SU-DHL-6 (cell line): ENCODE measurements at regions not wholly inside any gene's neighbourhood (a gene's known extent, or its start where the extent isn't known, plus 50 kb on each side); places are given as distances from the start of the nearest gene placed in this dataset.
A peak's percentile ranks its signal among the peaks of the same experiment; 100 is the strongest.

Experiments
- H2AFZ ChIP-seq: fragments of 200-600 bp; sonication (generic); 2 replicates; pipeline ENCODE4 v1.6.1; 2014; ENCODE audit warnings: low read depth, mild to moderate bottlenecking, moderate library complexity, mixed read lengths, antibody characterized with exemption, low read length; ENCODE audit not compliant: severe bottlenecking
- H3F3A ChIP-seq: fragments of 200-600 bp; shearing (Covaris generic); 2 replicates; pipeline ENCODE4 v1.6.0; 2016; ENCODE audit warnings: antibody characterized with exemption, mild to moderate bottlenecking; ENCODE audit not compliant: insufficient read depth
- H3K27ac ChIP-seq: fragments of 200-600 bp; sonication (generic); 2 replicates; pipeline ENCODE4 v1.5.1; 2016; ENCODE audit warnings: low read depth, mild to moderate bottlenecking, low read length, moderate library complexity, mixed read lengths
- H3K27me3 ChIP-seq: fragments of 200-600 bp; sonication (generic), shearing (Covaris generic); 2 replicates; pipeline ENCODE4 v1.6.0; 2014; ENCODE audit warnings: mild to moderate bottlenecking, low read length
- H3K36me3 ChIP-seq: fragments of 200-600 bp; sonication (generic); 2 replicates; pipeline ENCODE4 v1.6.1; 2014; ENCODE audit warnings: mild to moderate bottlenecking, low read length, mixed read lengths
- H3K4me2 ChIP-seq: fragments of 300-600, 200-600 bp; shearing (Covaris generic), sonication (generic); 2 replicates; pipeline ENCODE4 v1.6.0; 2014; ENCODE audit warnings: low read length, low read depth, mild to moderate bottlenecking; ENCODE audit not compliant: poor library complexity, severe bottlenecking
- H3K4me3 ChIP-seq: fragments of 200-600 bp; sonication (generic); 2 replicates; pipeline ENCODE4 v1.5.1; 2014; ENCODE audit warnings: antibody characterized with exemption, low read length, mild to moderate bottlenecking, mixed read lengths; ENCODE audit not compliant: insufficient read depth, poor library complexity, severe bottlenecking
- H3K79me2 ChIP-seq: fragments of 200-600 bp; sonication (generic); 2 replicates; pipeline ENCODE4 v1.6.1; 2014; ENCODE audit warnings: mild to moderate bottlenecking, low read length, moderate library complexity; ENCODE audit not compliant: insufficient read depth
- H3K9ac ChIP-seq: fragments of 200-600 bp; sonication (generic); 2 replicates; pipeline ENCODE4 v1.7.0; 2014; ENCODE audit warnings: mild to moderate bottlenecking, low read length
- H3K9me2 ChIP-seq: fragments of 200-600 bp; sonication (generic); replicated peaks from 2 replicates; pipeline ENCODE4 v1.6.1; 2014; ENCODE audit warnings: low read length; ENCODE audit not compliant: insufficient read depth
- H3K9me3 ChIP-seq: fragments of 200-600 bp; sonication (generic); 2 replicates; pipeline ENCODE4 v1.6.1; 2014; ENCODE audit warnings: low read length, mixed read lengths; ENCODE audit not compliant: insufficient read depth
- H4K20me1 ChIP-seq: fragments of 200-600 bp; sonication (generic); 2 replicates; pipeline ENCODE4 v1.6.1; 2014; ENCODE audit warnings: low read depth, mild to moderate bottlenecking, antibody characterized with exemption, low read length, moderate library complexity, mixed read lengths
- EZH2phosphoT487 ChIP-seq: fragments of 200-600 bp; sonication (generic), shearing (Covaris generic); conservative IDR thresholded peaks from 2 replicates; pipeline ENCODE4 v1.6.1; 2018; ENCODE audit warnings: mild to moderate bottlenecking, antibody characterized with exemption, low read length, moderate library complexity, mixed read lengths
- TF ChIP-seq, protein P1 (sequence below): fragments of 200-600 bp; sonication (generic); IDR thresholded peaks from one replicate; pipeline ENCODE4 v1.5.1; 2017; ENCODE audit warnings: antibody characterized with exemption, mild to moderate bottlenecking, low read length, moderate library complexity; ENCODE audit not compliant: insufficient read depth, poor library complexity, severe bottlenecking

GRCh38 chr10:30536578-30536977, 93.0 kb downstream of the LYZL2 start:
- Histone ChIP-seq H2AFZ (no peak overlapping the region), H3K9me2 (no peaks in the 10 kb centered on the region), H3K27ac (no peak overlapping the region), H3K36me3 (no peaks in the 10 kb centered on the region), H3K79me2 (no peaks in the 10 kb centered on the region), H3F3A (no peaks in the 10 kb centered on the region), H3K9me3 (no peaks in the 10 kb centered on the region), H3K4me3 (no peak overlapping the region), H3K27me3 (no peaks in the 10 kb centered on the region), H3K4me2 (no peak overlapping the region), H3K9ac (no peak overlapping the region), H4K20me1 (no peaks in the 10 kb centered on the region)
- TF ChIP-seq EZH2phosphoT487: no peak
- TF ChIP-seq, protein P1, sequence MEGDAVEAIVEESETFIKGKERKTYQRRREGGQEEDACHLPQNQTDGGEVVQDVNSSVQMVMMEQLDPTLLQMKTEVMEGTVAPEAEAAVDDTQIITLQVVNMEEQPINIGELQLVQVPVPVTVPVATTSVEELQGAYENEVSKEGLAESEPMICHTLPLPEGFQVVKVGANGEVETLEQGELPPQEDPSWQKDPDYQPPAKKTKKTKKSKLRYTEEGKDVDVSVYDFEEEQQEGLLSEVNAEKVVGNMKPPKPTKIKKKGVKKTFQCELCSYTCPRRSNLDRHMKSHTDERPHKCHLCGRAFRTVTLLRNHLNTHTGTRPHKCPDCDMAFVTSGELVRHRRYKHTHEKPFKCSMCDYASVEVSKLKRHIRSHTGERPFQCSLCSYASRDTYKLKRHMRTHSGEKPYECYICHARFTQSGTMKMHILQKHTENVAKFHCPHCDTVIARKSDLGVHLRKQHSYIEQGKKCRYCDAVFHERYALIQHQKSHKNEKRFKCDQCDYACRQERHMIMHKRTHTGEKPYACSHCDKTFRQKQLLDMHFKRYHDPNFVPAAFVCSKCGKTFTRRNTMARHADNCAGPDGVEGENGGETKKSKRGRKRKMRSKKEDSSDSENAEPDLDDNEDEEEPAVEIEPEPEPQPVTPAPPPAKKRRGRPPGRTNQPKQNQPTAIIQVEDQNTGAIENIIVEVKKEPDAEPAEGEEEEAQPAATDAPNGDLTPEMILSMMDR: no peak

DNA sequence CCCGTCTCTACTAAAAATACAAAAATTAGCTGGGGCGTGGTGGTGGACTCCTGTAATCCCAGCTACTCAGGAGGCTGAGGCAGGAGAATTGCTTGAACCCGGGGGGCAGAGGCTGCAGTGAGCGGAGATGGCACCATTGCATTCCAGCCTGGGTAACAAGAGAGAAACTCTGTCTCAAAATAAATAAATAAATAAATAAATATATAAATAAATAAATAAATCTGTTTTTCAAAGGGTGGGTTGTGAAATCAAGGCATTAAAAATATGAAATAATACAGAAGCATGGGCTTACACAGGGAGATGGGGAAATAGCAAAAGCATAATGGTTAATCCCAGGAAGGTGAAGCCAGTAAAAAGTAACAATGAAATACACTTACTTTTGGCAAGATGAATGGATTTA, 93.9 kb downstream of the LYZL2 start:
- H3K36me3 ChIP-seq: no peaks in the 10 kb centered on the region
- TF ChIP-seq EZH2phosphoT487: no peak
- TF ChIP-seq, protein P1: no peak

GRCh38 chr10:30534465-30535144, 94.9 kb downstream of the LYZL2 start:
- no peak overlapping the region for H3K27ac ChIP-seq

More for the DNA sequence above, 93.9 kb downstream of the LYZL2 start:
- Histone ChIP-seq H3K9me2 (no peaks in the 10 kb centered on the region), H3K4me2 (no peak overlapping the region), H3K4me3 (no peak overlapping the region), H3K27me3 (no peaks in the 10 kb centered on the region), H3K79me2 (no peaks in the 10 kb centered on the region), H2AFZ (no peak overlapping the region), H3K9me3 (no peaks in the 10 kb centered on the region), H4K20me1 (no peaks in the 10 kb centered on the region), H3K9ac (no peak overlapping the region), H3F3A (no peaks in the 10 kb centered on the region), H3K27ac (no peak overlapping the region)

More at GRCh38 chr10:30534465-30535144, 94.9 kb downstream of the LYZL2 start:
- Histone ChIP-seq H3F3A (no peaks in the 10 kb centered on the region), H3K4me2 (no peak overlapping the region), H3K4me3 (no peak overlapping the region), H4K20me1 (no peaks in the 10 kb centered on the region), H3K9me3 (no peaks in the 10 kb centered on the region), H3K27me3 (no peaks in the 10 kb centered on the region), H2AFZ (no peak overlapping the region), H3K79me2 (no peaks in the 10 kb centered on the region), H3K36me3 (no peaks in the 10 kb centered on the region), H3K9me2 (no peaks in the 10 kb centered on the region), H3K9ac (no peak overlapping the region)
- TF ChIP-seq EZH2phosphoT487: no peak
- TF ChIP-seq, protein P1: peak; percentile 38
